Hepatocyte (in vitro differentiated cells): ENCODE measurements at regions not wholly inside any gene's neighbourhood (a gene's known extent, or its start where the extent isn't known, plus 50 kb on each side); places are given as distances from the start of the nearest gene placed in this dataset.

Experiments
- CTCF ChIP-seq: fragments of 200-600 bp; sonication (generic); IDR thresholded peaks from 2 replicates; pipeline ENCODE4 v1.5.1; 2016; ENCODE audit warnings: antibody characterized with exemption, mild to moderate bottlenecking; ENCODE audit not compliant: poor library complexity
- EZH2 ChIP-seq: fragments of 200-600 bp; sonication (generic); IDR thresholded peaks from 2 replicates; pipeline ENCODE4 v1.6.1; 2016; ENCODE audit warnings: antibody characterized with exemption, mild to moderate bottlenecking, borderline replicate concordance
- EZH2phosphoT487 ChIP-seq: fragments of 200-600 bp; sonication (generic); IDR thresholded peaks from one replicate; pipeline ENCODE4 v1.6.1; 2018; ENCODE audit warnings: antibody characterized with exemption, mild to moderate bottlenecking, low read depth, moderate library complexity; ENCODE audit not compliant: unreplicated experiment, severe bottlenecking

- TF ChIP-seq CTCF (no peak), EZH2 (no peak), EZH2phosphoT487 (no peak)
Observed at GRCh38 chr4:135966936-135967335, 1565.4 kb downstream of the PCDH18 start.
